ENCODE measurements at regions not wholly inside any gene's neighbourhood (a gene's known extent, or its start where the extent isn't known, plus 50 kb on each side); places are given as distances from the start of the nearest gene placed in this dataset.
A peak's percentile ranks its signal among the peaks of the same experiment; 100 is the strongest.

GRCh38 chr15:91698241-91698640, 155.3 kb upstream of the SLCO3A1 start:
- Histone ChIP-seq H3K4me3 (no peak overlapping the region), H3K9me3 (no peaks in the 10 kb centered on the region), H3K27me3 (no peaks in the 10 kb centered on the region), H3K36me3 (no peaks in the 10 kb centered on the region), H3K9ac (ENCODE audit: low read depth in 2 of 2, low read length in 2 of 2) (no peak overlapping the region), H3K4me1 (no peaks in the 10 kb centered on the region), H3K27ac (no peak overlapping the region)
- DNase-seq: no peak
- no peak for TF ChIP-seq CTCF (IDR thresholded peaks at IDR 0.05)
- intact Hi-C loops (cut with DNase I): no loop called here

DNA sequence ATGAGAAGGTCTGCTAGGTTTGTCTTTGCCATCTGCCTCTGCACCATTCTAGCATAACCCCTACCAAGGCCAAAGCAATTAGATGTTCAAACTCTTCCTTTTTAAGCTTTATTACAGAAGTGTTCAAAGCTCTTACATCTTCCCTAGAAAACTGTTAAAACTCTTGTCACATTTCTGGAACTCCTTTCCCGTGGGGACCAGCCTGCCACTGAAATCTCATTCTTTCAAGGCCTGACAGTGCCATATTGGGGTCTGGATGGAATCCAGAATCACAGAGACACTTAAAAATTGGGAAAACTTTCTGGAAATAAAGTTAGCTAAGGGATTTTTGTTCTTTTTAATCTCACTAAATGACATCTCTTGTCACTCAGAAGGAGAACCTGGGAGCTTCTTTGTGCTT, 153.8 kb upstream of the SLCO3A1 start:
- Histone ChIP-seq H3K4me3 (no peak overlapping the region), H3K4me1 (no peaks in the 10 kb centered on the region), H3K9ac (ENCODE audit: low read depth in 2 of 2, low read length in 2 of 2) (no peak overlapping the region), H3K36me3 (no peaks in the 10 kb centered on the region), H3K27ac (no peak overlapping the region), H3K27me3 (no peaks in the 10 kb centered on the region), H3K9me3 (no peaks in the 10 kb centered on the region)
- intact Hi-C loops (cut with DNase I): no loop called here
- no peak for DNase-seq
- no peak for TF ChIP-seq CTCF (IDR thresholded peaks at IDR 0.05)

GRCh38 chr15:91703274-91703673, 150.2 kb upstream of the SLCO3A1 start:
- Histone ChIP-seq H3K9me3 (no peaks in the 10 kb centered on the region), H3K9ac (ENCODE audit: low read depth in 2 of 2, low read length in 2 of 2) (no peak overlapping the region), H3K27ac (no peak overlapping the region), H3K27me3 (no peaks in the 10 kb centered on the region), H3K4me3 (no peak overlapping the region), H3K36me3 (no peaks in the 10 kb centered on the region), H3K4me1 (no peaks in the 10 kb centered on the region)
- no peak for TF ChIP-seq CTCF (IDR thresholded peaks at IDR 0.05)
- intact Hi-C loops (cut with DNase I): no loop called here
- no peak for DNase-seq

- H3K27ac ChIP-seq: no peak overlapping the region
- intact Hi-C loops (cut with DNase I): no loop called here
Observed at GRCh38 chr15:91704343-91704742, 149.2 kb upstream of the SLCO3A1 start.

DNA sequence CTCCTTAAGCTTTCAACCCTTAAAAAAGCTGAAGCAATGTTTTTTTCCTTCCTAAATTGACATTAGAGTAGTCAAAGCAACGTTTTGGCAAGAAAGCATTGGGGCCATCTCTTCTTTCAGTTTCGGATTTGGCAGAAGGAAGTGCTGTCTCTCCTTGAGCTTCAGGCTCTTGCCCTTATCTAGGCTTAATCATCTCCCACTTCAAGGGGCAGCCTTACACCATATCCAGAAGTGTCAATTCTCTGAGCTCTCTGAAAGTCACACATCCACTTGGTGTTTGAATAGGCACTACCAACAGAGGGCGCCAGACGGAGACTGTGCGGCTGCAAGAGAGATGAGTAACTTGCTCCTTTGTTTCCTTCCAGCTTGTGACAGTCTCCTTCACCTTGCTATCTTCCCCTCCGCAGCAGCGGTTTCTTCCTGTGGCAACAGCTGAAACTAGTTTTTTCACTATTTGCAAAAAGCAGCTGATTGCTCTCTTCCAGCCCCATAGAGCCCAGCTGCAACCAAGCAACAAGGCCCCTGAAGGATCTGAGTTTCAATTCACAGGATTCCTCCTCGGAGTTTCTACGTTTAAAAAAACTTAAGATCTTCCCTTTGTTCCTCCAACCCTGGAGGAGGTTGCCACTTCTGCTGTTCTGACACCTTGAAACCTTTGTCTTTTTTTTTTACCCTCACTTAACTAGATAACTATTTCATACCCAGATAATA, 147.0 kb upstream of the SLCO3A1 start:
- Histone ChIP-seq H3K9me3 (no peaks in the 10 kb centered on the region), H3K27ac (no peak overlapping the region), H3K36me3 (no peaks in the 10 kb centered on the region), H3K4me3 (no peak overlapping the region), H3K4me1 (no peaks in the 10 kb centered on the region), H3K9ac (ENCODE audit: low read depth in 2 of 2, low read length in 2 of 2) (no peak overlapping the region), H3K27me3 (no peaks in the 10 kb centered on the region)
- peak; percentile 81 for DNase-seq
- peak; percentile 65 for TF ChIP-seq CTCF (IDR thresholded peaks at IDR 0.05)
- intact Hi-C loops (cut with DNase I): loop anchor here (5.0 kb wide), 1 partner anchor 371 kb away; no protein-coding TSS in a partner anchor

More at GRCh38 chr15:91704343-91704742, 149.2 kb upstream of the SLCO3A1 start:
- Histone ChIP-seq H3K9me3 (no peaks in the 10 kb centered on the region), H3K36me3 (no peaks in the 10 kb centered on the region), H3K4me1 (no peaks in the 10 kb centered on the region), H3K27me3 (no peaks in the 10 kb centered on the region), H3K9ac (ENCODE audit: low read depth in 2 of 2, low read length in 2 of 2) (no peak overlapping the region), H3K4me3 (no peak overlapping the region)
- DNase-seq: no peak
- TF ChIP-seq CTCF (IDR thresholded peaks at IDR 0.05): no peak
